ENCODE measurements at regions not wholly inside any gene's neighbourhood (a gene's known extent, or its start where the extent isn't known, plus 50 kb on each side); places are given as distances from the start of the nearest gene placed in this dataset.

- Histone ChIP-seq H3K27me3 (no peaks in the 10 kb centered on the region), H3K4me3 (no peak overlapping the region), H3K9me3 (replicated peaks in 1 of 3) (no peaks in the 10 kb centered on the region), H3K27ac (no peak overlapping the region), H3K36me3 (replicated peaks in 1 of 2) (no peaks in the 10 kb centered on the region), H3K4me1 (replicated peaks in 1 of 2) (peaks cover 0 to 4% of the 10 kb centered on the region in 2 donors)
- 55 to 58% (median 57%) methylated on average over 15 of the region's 15 CpGs for WGBS, 4 donors
- peak; percentile 19 to 62 (median 38) for DNase-seq
- intact Hi-C loops (cut with DNase I), result no loop called here
- no peak for TF ChIP-seq POLR2A (IDR thresholded peaks at IDR 0.05)
- TF ChIP-seq CTCF (IDR thresholded peaks at IDR 0.05), result no peak
Observed at GRCh38 chr7:96786261-96786997, 76.8 kb upstream of the SEM1 start.

GRCh38 chr7:96786998-96787395 is 77.4 kb upstream of the SEM1 start:
- Histone ChIP-seq H3K9me3 (replicated peaks in 1 of 3) (no peaks in the 10 kb centered on the region), H3K4me1 (replicated peaks in 1 of 2) (peaks cover 0 to 4% of the 10 kb centered on the region in 2 donors), H3K27me3 (no peaks in the 10 kb centered on the region), H3K4me3 (no peak overlapping the region), H3K36me3 (replicated peaks in 1 of 2) (no peaks in the 10 kb centered on the region), H3K27ac (no peak overlapping the region)
- no peak for DNase-seq
- TF ChIP-seq CTCF (IDR thresholded peaks at IDR 0.05), result no peak
- TF ChIP-seq POLR2A (IDR thresholded peaks at IDR 0.05), result no peak
- intact Hi-C loops (cut with DNase I), result no loop called here

- H3K27me3 ChIP-seq, result no peaks in the 10 kb centered on the region
- no peaks in the 10 kb centered on the region for H3K9me3 ChIP-seq (replicated peaks in 1 of 3)
- TF ChIP-seq CTCF (IDR thresholded peaks at IDR 0.05) (no peak), POLR2A (IDR thresholded peaks at IDR 0.05) (no peak)
- H3K4me3 ChIP-seq, result no peak overlapping the region
- H3K36me3 ChIP-seq (replicated peaks in 1 of 2), result no peaks in the 10 kb centered on the region
- intact Hi-C loops (cut with DNase I), result no loop called here
- no peak for DNase-seq
- no peak overlapping the region for H3K27ac ChIP-seq
- peaks cover 0 to 4% of the 10 kb centered on the region in 2 donors for H3K4me1 ChIP-seq (replicated peaks in 1 of 2)
Observed at GRCh38 chr7:96789914-96790313, 80.3 kb upstream of the SEM1 start.

- DNase-seq, result no peak
- Histone ChIP-seq H3K27me3 (no peaks in the 10 kb centered on the region), H3K4me3 (no peak overlapping the region), H3K36me3 (replicated peaks in 1 of 2) (no peaks in the 10 kb centered on the region), H3K9me3 (replicated peaks in 1 of 3) (no peaks in the 10 kb centered on the region), H3K27ac (no peak overlapping the region), H3K4me1 (replicated peaks in 1 of 2) (no peaks in the 10 kb centered on the region)
- intact Hi-C loops (cut with DNase I), result no loop called here
- TF ChIP-seq CTCF (IDR thresholded peaks at IDR 0.05) (no peak), POLR2A (IDR thresholded peaks at IDR 0.05) (no peak)
- 58 to 69% (median 63%) methylated on average over 2 of the region's 2 CpGs for WGBS, 4 donors
Observed at GRCh38 chr7:96792115-96792514, 82.5 kb upstream of the SEM1 start.
